ENCODE measurements at regions not wholly inside any gene's neighbourhood (a gene's known extent, or its start where the extent isn't known, plus 50 kb on each side); places are given as distances from the start of the nearest gene placed in this dataset.

DNA sequence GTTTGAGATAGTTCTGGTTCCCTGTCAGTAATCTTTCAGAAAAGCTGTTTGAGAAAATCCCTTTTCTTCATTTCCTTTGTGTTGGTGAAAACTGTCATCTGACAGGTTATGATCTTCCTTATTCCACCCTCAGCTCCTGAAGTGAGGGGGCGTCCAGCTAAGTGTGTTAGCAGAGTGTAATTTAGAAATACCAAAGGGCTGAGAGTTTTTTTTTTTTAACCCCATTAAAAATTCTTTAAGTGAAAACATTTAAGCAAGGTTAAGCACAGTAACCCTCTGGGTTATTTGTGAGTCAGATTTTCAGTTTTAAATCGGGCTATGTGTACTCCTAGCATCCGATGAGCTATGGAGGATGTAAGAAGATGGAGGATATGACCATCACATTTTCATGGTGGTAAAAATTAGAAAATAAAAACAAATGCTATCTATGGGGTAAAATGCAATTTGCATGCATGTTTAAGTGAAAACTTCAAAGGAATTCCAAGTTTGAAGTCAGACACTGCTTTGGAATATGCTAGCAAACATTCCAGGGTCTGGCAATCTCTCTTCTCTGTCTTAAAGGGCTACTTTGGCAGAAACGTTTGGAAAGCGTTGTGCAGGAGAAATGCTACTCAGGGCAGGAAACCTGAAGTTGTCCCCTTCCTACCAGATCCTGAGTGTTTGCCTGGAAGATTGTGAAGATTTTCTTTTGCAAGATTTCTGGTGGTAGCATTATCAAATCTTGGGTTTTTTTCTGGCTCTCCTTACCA, 197.0 kb upstream of the PRICKLE1 start:
- Histone ChIP-seq H3K9me3 (ENCODE audit: control insufficient read depth in 1 of 2, insufficient read depth in 1 of 2, low read depth in 1 of 2, low read length in 2 of 2) (no peaks in the 10 kb centered on the region), H3K9me2 (ENCODE audit: insufficient read depth) (no peaks in the 10 kb centered on the region), H3K27ac (ENCODE audit: low read depth, low read length) (no peak overlapping the region), H3K4me2 (ENCODE audit: low read length) (no peak overlapping the region), H3K27me3 (ENCODE audit: insufficient read depth, low read length) (no peaks in the 10 kb centered on the region), H3K79me2 (ENCODE audit: insufficient read depth, low read length) (no peaks in the 10 kb centered on the region), H3K36me3 (ENCODE audit: control insufficient read depth in 1 of 2, insufficient read depth in 2 of 2, low read length in 2 of 2) (no peaks in the 10 kb centered on the region), H3K4me3 (replicated peaks in 1 of 2; ENCODE audit: low read depth in 1 of 2, low read length in 2 of 2) (no peak overlapping the region), H2AFZ (ENCODE audit: low read depth, low read length, poor library complexity, severe bottlenecking) (no peak overlapping the region), H3K9ac (ENCODE audit: low read length) (no peak overlapping the region), H3K4me1 (ENCODE audit: control insufficient read depth in 1 of 2, insufficient read depth in 2 of 2, low read length in 2 of 2) (peaks cover 15 to 23% of the 10 kb centered on the region in 2 experiments; a peak in 3 of 4 replicates), H4K20me1 (ENCODE audit: insufficient read depth) (no peaks in the 10 kb centered on the region)
- ChIA-PET RAD21 (ENCODE audit: low non-redundant PET in 1 of 2, low total read pairs in 2 of 2, uncharacterized antibody in 2 of 2, unreplicated experiment in 2 of 2) (no interaction called here), CTCF (no interaction called here), POLR2A (no interaction called here)
- TF ChIP-seq, protein P1, sequence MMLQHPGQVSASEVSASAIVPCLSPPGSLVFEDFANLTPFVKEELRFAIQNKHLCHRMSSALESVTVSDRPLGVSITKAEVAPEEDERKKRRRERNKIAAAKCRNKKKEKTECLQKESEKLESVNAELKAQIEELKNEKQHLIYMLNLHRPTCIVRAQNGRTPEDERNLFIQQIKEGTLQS (IDR thresholded peaks at IDR 0.05), result no peak
- TF ChIP-seq RAD21 (IDR thresholded peaks at IDR 0.05; ENCODE audit: low read depth), result no peak
- TF ChIP-seq YY1 (IDR thresholded peaks at IDR 0.05; ENCODE audit: extremely low read depth, insufficient replicate concordance, low read depth, low read length), result no peak
- TF ChIP-seq ZFX (IDR thresholded peaks at IDR 0.05), result no peak
- no peak for TF ChIP-seq CBX3 (IDR thresholded peaks at IDR 0.05; ENCODE audit: low read depth)
- no peak for TF ChIP-seq SIN3A (IDR thresholded peaks at IDR 0.05; ENCODE audit: low read depth)
- DNase-seq (ENCODE audit: low read depth, low spot score) (no peak), ATAC-seq (no peak)
- intact Hi-C loops (cut with micrococcal nuclease), result no loop called here
- no TSS peak for BruUV-seq (replicated peaks)

DNA sequence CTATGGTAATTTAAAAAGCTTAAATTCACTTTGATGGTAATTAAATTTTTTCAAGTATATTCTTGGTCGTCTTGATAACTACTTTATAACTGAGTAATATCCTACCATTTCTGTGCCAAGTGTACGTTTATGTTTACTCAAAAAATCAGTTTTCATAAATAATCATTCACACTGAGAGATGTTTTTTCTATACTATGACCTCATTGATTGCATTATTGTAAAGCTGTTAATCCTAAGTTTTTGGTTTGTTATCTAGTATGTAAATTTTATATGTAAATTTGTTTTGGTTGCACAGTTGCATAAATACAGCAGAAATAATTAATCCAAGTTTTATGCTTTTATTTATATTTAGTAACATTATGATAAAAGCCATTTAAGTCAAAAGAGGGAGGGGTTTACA, 196.4 kb upstream of the PRICKLE1 start:
- H3K36me3 ChIP-seq (ENCODE audit: control insufficient read depth in 1 of 2, insufficient read depth in 2 of 2, low read length in 2 of 2), result no peaks in the 10 kb centered on the region
- no peak for ATAC-seq
- TF ChIP-seq CEBPB (IDR thresholded peaks at IDR 0.05; ENCODE audit: low read depth), result no peak
- no peak for TF ChIP-seq EZH2 (IDR thresholded peaks at IDR 0.05)
- TF ChIP-seq ZFX (IDR thresholded peaks at IDR 0.05), result no peak
- TF ChIP-seq, protein P2, sequence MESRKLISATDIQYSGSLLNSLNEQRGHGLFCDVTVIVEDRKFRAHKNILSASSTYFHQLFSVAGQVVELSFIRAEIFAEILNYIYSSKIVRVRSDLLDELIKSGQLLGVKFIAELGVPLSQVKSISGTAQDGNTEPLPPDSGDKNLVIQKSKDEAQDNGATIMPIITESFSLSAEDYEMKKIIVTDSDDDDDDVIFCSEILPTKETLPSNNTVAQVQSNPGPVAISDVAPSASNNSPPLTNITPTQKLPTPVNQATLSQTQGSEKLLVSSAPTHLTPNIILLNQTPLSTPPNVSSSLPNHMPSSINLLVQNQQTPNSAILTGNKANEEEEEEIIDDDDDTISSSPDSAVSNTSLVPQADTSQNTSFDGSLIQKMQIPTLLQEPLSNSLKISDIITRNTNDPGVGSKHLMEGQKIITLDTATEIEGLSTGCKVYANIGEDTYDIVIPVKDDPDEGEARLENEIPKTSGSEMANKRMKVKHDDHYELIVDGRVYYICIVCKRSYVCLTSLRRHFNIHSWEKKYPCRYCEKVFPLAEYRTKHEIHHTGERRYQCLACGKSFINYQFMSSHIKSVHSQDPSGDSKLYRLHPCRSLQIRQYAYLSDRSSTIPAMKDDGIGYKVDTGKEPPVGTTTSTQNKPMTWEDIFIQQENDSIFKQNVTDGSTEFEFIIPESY (IDR thresholded peaks at IDR 0.05; ENCODE audit: extremely low read depth, insufficient replicate concordance, low read length), result no peak
- no peak for TF ChIP-seq JUND (IDR thresholded peaks at IDR 0.05)
- H3K4me2 ChIP-seq (ENCODE audit: low read length), result no peak overlapping the region
- no peaks in the 10 kb centered on the region for H3K9me3 ChIP-seq (ENCODE audit: control insufficient read depth in 1 of 2, insufficient read depth in 1 of 2, low read depth in 1 of 2, low read length in 2 of 2)
- RAD21 ChIA-PET (ENCODE audit: low non-redundant PET in 1 of 2, low total read pairs in 2 of 2, uncharacterized antibody in 2 of 2, unreplicated experiment in 2 of 2), result no interaction called here
- no peak for DNase-seq (ENCODE audit: low read depth, low spot score)
- CTCF ChIA-PET, result no interaction called here
- no peak overlapping the region for H3K4me3 ChIP-seq (replicated peaks in 1 of 2; ENCODE audit: low read depth in 1 of 2, low read length in 2 of 2)
- H3K27ac ChIP-seq (ENCODE audit: low read depth, low read length), result no peak overlapping the region
- BruUV-seq (replicated peaks), result no TSS peak
- intact Hi-C loops (cut with micrococcal nuclease), result no loop called here
- no peak overlapping the region for H2AFZ ChIP-seq (ENCODE audit: low read depth, low read length, poor library complexity, severe bottlenecking)
- H3K4me1 ChIP-seq (ENCODE audit: control insufficient read depth in 1 of 2, insufficient read depth in 2 of 2, low read length in 2 of 2), result peaks cover 9 to 21% of the 10 kb centered on the region in 2 experiments; a peak in 3 of 4 replicates
- H3K79me2 ChIP-seq (ENCODE audit: insufficient read depth, low read length), result no peaks in the 10 kb centered on the region
- POLR2A ChIA-PET, result no interaction called here
- no peaks in the 10 kb centered on the region for H3K9me2 ChIP-seq (ENCODE audit: insufficient read depth)
- H4K20me1 ChIP-seq (ENCODE audit: insufficient read depth), result no peaks in the 10 kb centered on the region
- no peak overlapping the region for H3K9ac ChIP-seq (ENCODE audit: low read length)
- H3K27me3 ChIP-seq (ENCODE audit: insufficient read depth, low read length), result no peaks in the 10 kb centered on the region
